NT2/D1 (cell line): ENCODE measurements at regions not wholly inside any gene's neighbourhood (a gene's known extent, or its start where the extent isn't known, plus 50 kb on each side); places are given as distances from the start of the nearest gene placed in this dataset.

ENCODE experiments used
- DNase-seq: peaks from one replicate; pipeline ENCODE4 v3.0.0-alpha.2; 2011; ENCODE audit warnings: low read depth, low spot score
- H3K27me3 ChIP-seq: 2 replicates; pipeline ENCODE4 v1.6.0; 2011; ENCODE audit warnings: mild to moderate bottlenecking; ENCODE audit not compliant: insufficient read length, insufficient read depth
- H3K36me3 ChIP-seq: 2 replicates; pipeline ENCODE4 v1.6.1; 2011; ENCODE audit warnings: mild to moderate bottlenecking, low read length, mixed read lengths; ENCODE audit not compliant: insufficient read depth, insufficient read length
- H3K4me1 ChIP-seq: 2 replicates; pipeline ENCODE4 v1.5.1; 2011; ENCODE audit not compliant: insufficient read depth, insufficient read length
- H3K4me3 ChIP-seq: 2 replicates; pipeline ENCODE4 v1.5.1; 2011; ENCODE audit warnings: low read depth; ENCODE audit not compliant: insufficient read length
- H3K9ac ChIP-seq: 2 replicates; pipeline ENCODE4 v1.6.0; 2011; ENCODE audit warnings: low read depth; ENCODE audit not compliant: insufficient read length
- H3K9me3 ChIP-seq: 2 replicates; pipeline ENCODE4 v1.5.1; 2011; ENCODE audit warnings: mild to moderate bottlenecking, low read length; ENCODE audit not compliant: insufficient read depth
- SUZ12 ChIP-seq: IDR thresholded peaks from 2 replicates; pipeline ENCODE4 v1.6.1; 2011; ENCODE audit not compliant: insufficient read length, insufficient read depth; ENCODE audit errors: extremely low read depth
- YY1 ChIP-seq: IDR thresholded peaks from 2 replicates; pipeline ENCODE4 v1.6.1; 2011; ENCODE audit not compliant: insufficient read length, insufficient read depth
- ZNF274 ChIP-seq: IDR thresholded peaks from 2 replicates; pipeline ENCODE4 v1.6.1; 2011; ENCODE audit warnings: mild to moderate bottlenecking, low read depth, low read length

DNA sequence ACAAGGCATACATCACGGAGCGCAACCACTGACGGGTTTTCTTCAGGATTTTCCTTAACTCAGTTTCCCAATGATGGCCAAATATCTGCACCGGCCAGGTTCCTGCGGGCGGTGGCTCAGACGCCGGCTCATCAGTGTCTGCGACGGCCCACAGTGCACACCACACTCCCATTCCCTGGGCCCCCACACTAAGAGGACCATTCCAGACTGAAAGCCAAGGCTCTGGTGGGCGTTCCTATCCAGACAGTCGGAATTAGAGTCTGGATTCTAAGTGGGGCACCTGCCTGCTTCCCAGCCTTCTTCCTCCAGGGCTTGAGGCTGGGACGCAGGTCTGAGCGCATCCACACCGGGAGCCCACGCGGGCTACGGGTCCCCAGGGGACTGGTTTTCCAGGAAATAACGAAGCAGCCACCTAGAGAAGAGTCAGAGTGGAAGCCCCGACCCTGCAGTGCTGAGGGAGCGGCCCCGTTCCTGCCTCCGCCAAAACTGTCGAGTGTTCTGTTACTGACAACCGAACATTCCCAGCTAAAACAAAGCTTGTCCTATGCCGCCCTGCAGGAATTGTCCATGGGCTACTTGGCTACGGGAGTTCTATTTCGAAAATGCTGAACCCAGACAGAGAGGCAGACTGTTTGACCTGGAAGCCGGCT is 75.3 kb downstream of the TMEM18 start:
- H3K9me3 ChIP-seq = no peaks in the 10 kb centered on the region
- DNase-seq = no peak
- H3K4me1 ChIP-seq = no peaks in the 10 kb centered on the region
- H3K4me3 ChIP-seq = no peak overlapping the region
- no peaks in the 10 kb centered on the region for H3K36me3 ChIP-seq
- TF ChIP-seq ZNF274 (no peak), YY1 (no peak)
- H3K27me3 ChIP-seq = no peaks in the 10 kb centered on the region
- no peak overlapping the region for H3K9ac ChIP-seq

DNA sequence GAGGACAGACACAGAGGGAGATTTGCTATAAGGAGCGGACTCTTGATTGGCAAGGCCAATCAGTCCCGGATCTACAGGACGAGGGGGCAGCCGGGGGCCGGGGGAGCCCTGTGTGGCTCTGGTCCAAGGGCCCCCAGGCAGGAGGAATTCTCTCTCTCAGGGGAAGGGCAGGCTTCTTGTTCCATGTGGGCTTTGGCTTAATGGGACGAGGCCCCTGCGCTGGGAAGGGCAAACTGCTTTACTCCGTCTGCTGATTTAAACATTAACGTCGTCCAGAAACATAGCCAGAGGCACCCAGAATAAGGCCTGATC is 75.9 kb downstream of the TMEM18 start:
- H3K9ac ChIP-seq = no peak overlapping the region
- no peak for TF ChIP-seq ZNF274
- no peak for TF ChIP-seq SUZ12
- no peak for TF ChIP-seq YY1
- no peaks in the 10 kb centered on the region for H3K9me3 ChIP-seq

GRCh38 chr2:600542-601386 is 76.4 kb downstream of the TMEM18 start:
- Histone ChIP-seq H3K4me3 (no peak overlapping the region), H3K9ac (no peak overlapping the region), H3K4me1 (no peaks in the 10 kb centered on the region), H3K36me3 (no peaks in the 10 kb centered on the region), H3K9me3 (no peaks in the 10 kb centered on the region), H3K27me3 (no peaks in the 10 kb centered on the region)
- DNase-seq = no peak
- no peak for TF ChIP-seq SUZ12
- no peak for TF ChIP-seq YY1
- TF ChIP-seq ZNF274 = no peak

More for the DNA sequence above, 75.9 kb downstream of the TMEM18 start:
- H3K36me3 ChIP-seq = no peaks in the 10 kb centered on the region
- H3K27me3 ChIP-seq = no peaks in the 10 kb centered on the region
- no peak overlapping the region for H3K4me3 ChIP-seq
- H3K4me1 ChIP-seq = no peaks in the 10 kb centered on the region
- DNase-seq = no peak

DNA sequence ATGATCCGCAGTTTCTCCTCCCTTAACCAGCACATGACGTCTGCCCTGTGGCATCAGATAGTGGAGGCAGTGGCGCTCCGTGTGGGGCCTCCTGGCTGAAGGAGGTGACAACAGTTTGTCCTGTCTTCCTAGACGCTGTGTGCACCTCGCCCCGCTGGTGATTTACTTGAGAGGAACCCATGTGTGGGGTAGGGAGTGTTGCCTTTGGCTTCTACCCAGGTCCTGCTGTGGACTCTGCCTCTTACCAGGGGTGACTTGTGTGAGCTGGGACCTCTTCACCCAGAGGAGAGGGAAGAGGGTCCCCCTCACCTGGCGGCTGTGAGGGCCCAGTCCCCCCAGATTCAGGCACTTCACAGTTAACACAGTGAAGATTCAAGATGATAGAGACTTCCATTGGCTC is 77.6 kb downstream of the TMEM18 start:
- Histone ChIP-seq H3K9me3 (no peaks in the 10 kb centered on the region), H3K36me3 (no peaks in the 10 kb centered on the region), H3K4me1 (no peaks in the 10 kb centered on the region), H3K9ac (no peak overlapping the region), H3K4me3 (no peak overlapping the region), H3K27me3 (no peaks in the 10 kb centered on the region)
- DNase-seq = no peak
- TF ChIP-seq YY1 (no peak), SUZ12 (no peak), ZNF274 (no peak)

DNA sequence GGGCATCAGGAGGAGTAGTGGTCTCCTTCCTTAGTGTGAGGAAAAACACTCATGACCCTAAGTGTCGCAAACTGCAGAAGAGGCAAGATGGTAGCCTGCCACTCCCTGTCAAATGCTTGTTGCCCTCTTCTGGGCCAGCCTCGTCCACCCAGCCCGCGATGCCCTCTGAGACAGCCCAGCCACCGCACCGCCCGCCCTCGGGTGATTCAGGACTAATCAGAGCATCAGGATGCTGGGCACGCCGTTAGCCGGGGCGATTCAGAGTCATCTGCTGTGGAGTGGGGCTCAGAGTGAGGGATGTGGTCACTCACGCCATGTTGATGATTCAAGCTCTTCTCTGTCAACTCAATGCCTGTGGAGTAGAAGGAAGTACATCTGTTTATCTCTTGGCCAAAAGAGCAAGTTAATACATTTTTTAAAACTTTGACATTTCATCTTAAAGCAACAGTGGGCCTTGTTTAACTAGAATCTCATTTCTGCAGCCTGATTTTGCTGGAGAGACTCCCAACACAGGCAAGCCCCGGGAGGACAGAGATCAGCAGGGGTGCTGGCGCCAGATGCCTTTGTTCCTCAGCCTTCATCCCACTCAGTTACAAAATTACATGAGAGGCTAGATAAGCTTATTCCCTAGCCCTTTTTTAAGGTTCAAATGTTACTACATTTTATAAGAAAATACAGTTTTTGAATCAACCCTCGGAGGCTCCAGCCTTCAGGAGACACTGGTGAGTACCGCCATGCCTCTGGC is 79.0 kb downstream of the TMEM18 start:
- Histone ChIP-seq H3K36me3 (no peaks in the 10 kb centered on the region), H3K9me3 (no peaks in the 10 kb centered on the region), H3K4me3 (no peak overlapping the region), H3K4me1 (no peaks in the 10 kb centered on the region), H3K9ac (no peak overlapping the region), H3K27me3 (no peaks in the 10 kb centered on the region)
- TF ChIP-seq SUZ12 (no peak), YY1 (no peak), ZNF274 (no peak)
- DNase-seq = no peak

DNA sequence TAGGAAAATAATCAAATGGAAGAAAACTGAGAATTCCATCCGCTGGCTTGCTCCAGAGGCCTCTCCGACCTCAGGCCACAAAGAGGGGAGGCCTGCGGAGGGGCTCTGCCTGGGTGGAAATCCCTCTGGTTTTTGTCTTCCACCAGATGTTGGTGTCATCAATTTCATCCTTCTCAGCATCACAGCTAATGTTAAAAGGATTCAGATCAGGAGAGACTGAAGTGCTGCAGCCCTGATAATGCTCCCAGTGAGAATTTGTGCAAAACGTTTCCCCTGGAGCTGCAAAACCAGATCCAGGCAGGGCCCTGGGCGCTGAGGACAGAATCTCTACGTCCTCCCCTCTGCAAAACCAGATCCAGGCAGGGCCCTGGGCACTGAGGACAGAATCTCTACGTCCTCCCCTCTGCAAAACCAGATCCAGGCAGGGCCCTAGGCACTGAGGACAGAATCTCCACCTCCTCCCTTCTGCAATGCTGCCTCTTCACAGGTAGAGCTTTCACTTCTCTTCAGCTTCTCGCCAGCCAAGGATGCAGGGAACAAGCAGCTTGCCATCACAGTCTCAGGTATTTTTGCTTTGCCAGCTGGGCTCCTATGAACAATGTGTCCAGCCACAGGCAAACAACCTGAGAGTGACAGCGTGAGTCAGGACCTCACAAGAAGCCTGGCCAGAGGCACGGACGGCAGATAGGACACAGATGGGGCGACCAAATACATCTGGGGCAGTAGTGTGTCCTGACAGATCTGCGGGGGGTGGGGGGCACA is 81.2 kb downstream of the TMEM18 start:
- H3K36me3 ChIP-seq = no peaks in the 10 kb centered on the region
- DNase-seq = no peak
- no peak overlapping the region for H3K9ac ChIP-seq
- no peaks in the 10 kb centered on the region for H3K4me1 ChIP-seq
- TF ChIP-seq ZNF274 = no peak
- TF ChIP-seq SUZ12 = no peak
- no peak for TF ChIP-seq YY1
- H3K27me3 ChIP-seq = no peaks in the 10 kb centered on the region
- H3K9me3 ChIP-seq = no peaks in the 10 kb centered on the region
- H3K4me3 ChIP-seq = no peak overlapping the region
